ENCODE measurements at regions not wholly inside any gene's neighbourhood (a gene's known extent, or its start where the extent isn't known, plus 50 kb on each side); places are given as distances from the start of the nearest gene placed in this dataset.

DNA sequence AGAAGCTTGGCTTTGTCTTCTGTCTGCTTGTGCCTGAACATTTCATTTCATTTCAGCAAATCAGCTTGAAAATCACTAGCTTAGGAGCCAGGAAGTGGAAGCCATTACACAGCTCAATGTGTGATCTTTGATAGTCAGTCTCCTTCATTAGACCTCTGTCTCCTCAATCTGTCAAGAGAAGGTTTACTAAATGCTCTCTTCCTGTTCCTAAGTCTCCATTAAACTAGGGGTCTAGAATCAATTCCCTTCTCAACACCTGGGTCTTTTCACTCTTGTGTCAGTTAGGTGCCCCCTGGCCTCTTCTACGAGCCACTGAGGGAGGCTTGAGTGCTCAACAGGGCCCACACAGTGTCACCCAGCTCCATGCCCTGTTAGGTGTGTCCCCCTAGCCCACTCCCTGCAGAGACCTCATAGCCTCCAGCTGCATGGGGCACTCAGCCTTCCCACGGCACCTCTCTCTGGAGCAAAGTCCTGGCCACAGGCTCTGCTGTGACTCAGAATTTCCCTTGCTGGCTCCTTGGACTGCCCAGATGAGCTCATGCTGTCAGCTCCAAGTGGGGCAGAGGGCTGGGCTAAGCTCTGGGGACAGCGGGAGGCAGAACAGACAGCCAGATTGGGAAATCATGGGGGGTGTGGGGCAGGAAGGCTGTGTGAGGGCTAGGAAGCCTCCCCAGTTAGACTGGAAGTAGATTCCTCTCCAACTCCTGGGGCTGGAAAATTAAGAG, 115.7 kb upstream of the IPO9 start:
- TF ChIP-seq MYC (IDR thresholded peaks at IDR 0.05; ENCODE audit: low read depth, low read length) (0 out of 2 replicates have a peak, but pooled peaks have one; percentile 13), POLR2A (IDR thresholded peaks at IDR 0.05; ENCODE audit: extremely low read depth, insufficient read length) (no peak)
- TF ChIP-seq, protein P1, sequence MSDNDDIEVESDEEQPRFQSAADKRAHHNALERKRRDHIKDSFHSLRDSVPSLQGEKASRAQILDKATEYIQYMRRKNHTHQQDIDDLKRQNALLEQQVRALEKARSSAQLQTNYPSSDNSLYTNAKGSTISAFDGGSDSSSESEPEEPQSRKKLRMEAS (IDR thresholded peaks at IDR 0.05; ENCODE audit: low read depth, low read length): no peak; the same call in 1 of the 2 replicates
- TF ChIP-seq, protein P2, sequence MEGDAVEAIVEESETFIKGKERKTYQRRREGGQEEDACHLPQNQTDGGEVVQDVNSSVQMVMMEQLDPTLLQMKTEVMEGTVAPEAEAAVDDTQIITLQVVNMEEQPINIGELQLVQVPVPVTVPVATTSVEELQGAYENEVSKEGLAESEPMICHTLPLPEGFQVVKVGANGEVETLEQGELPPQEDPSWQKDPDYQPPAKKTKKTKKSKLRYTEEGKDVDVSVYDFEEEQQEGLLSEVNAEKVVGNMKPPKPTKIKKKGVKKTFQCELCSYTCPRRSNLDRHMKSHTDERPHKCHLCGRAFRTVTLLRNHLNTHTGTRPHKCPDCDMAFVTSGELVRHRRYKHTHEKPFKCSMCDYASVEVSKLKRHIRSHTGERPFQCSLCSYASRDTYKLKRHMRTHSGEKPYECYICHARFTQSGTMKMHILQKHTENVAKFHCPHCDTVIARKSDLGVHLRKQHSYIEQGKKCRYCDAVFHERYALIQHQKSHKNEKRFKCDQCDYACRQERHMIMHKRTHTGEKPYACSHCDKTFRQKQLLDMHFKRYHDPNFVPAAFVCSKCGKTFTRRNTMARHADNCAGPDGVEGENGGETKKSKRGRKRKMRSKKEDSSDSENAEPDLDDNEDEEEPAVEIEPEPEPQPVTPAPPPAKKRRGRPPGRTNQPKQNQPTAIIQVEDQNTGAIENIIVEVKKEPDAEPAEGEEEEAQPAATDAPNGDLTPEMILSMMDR (IDR thresholded peaks at IDR 0.05; ENCODE audit: low read depth, low read length): no peak
- no peak overlapping the region for H3K4me3 ChIP-seq (ENCODE audit: low read depth, low read length)
- DNase-seq (ENCODE audit: low read depth): peak; percentile 88

DNA sequence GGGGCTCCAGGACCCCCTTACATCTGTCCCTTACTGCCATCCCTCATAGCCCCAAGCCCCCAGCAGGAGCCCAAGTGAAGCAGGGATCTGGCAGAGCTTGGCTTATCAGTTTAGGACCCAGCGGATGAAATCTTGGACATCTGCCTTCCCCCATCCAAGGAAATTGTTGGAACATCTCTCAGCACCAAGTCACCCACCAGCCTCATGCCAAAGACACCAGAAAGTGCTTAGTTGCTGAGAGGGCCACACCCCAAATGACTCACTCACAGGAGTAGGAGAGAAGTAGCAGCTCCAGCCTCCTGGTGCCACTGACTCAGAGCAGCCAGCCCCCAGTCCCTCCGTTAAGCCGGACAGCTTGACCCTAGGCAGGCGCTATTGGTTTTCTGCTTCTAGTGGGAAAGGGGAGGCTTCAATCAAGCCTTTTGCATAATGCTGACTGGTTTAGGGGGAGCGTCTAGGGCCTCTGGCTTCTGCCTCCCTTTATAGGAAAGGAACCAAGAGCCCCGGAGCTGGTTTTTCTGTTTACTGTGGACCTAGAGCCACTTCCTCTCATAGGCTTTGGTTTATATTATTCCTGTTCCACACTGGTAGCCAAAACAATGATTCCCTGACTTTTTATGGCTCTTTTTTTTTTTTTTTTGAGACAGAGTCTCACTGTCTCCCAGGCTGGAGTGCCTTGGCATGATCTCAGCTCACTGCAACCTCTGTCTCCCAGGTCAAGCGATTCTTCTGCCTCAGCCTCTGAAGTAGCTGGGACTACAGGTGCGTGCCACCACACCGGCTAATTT, 114.2 kb upstream of the IPO9 start:
- DNase-seq (ENCODE audit: low read depth): peak; percentile 92
- TF ChIP-seq, protein P1 (IDR thresholded peaks at IDR 0.05; ENCODE audit: low read depth, low read length): no peak
- no peak for TF ChIP-seq MYC (IDR thresholded peaks at IDR 0.05; ENCODE audit: low read depth, low read length)
- TF ChIP-seq, protein P2 (IDR thresholded peaks at IDR 0.05; ENCODE audit: low read depth, low read length): no peak
- no peak overlapping the region for H3K4me3 ChIP-seq (ENCODE audit: low read depth, low read length)

DNA sequence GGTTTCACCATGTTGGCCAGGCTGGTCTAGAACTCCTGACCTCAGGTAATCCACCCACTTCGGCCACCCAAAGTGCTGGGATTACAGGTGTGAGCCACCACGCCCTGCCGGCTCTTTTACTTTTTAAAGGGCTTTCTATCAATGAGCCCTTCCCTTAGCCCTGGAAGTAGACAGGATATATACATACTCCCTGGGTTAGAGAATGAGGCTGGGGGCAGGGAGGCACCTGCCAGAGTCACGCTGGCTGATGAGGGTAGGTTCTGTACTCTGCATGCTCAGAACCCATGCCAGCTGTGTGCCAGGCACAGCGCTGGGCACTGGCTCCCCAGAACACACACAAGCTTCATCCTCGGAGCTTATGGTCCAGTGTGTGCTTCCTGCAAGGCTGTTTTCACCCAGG, 113.6 kb upstream of the IPO9 start:
- TF ChIP-seq, protein P1 (IDR thresholded peaks at IDR 0.05; ENCODE audit: low read depth, low read length): no peak
- TF ChIP-seq, protein P2 (IDR thresholded peaks at IDR 0.05; ENCODE audit: low read depth, low read length): no peak
- no peak for TF ChIP-seq MYC (IDR thresholded peaks at IDR 0.05; ENCODE audit: low read depth, low read length)
- TF ChIP-seq POLR2A (IDR thresholded peaks at IDR 0.05; ENCODE audit: extremely low read depth, insufficient read length): no peak
- DNase-seq (ENCODE audit: low read depth): no peak
- no peak overlapping the region for H3K4me3 ChIP-seq (ENCODE audit: low read depth, low read length)

DNA sequence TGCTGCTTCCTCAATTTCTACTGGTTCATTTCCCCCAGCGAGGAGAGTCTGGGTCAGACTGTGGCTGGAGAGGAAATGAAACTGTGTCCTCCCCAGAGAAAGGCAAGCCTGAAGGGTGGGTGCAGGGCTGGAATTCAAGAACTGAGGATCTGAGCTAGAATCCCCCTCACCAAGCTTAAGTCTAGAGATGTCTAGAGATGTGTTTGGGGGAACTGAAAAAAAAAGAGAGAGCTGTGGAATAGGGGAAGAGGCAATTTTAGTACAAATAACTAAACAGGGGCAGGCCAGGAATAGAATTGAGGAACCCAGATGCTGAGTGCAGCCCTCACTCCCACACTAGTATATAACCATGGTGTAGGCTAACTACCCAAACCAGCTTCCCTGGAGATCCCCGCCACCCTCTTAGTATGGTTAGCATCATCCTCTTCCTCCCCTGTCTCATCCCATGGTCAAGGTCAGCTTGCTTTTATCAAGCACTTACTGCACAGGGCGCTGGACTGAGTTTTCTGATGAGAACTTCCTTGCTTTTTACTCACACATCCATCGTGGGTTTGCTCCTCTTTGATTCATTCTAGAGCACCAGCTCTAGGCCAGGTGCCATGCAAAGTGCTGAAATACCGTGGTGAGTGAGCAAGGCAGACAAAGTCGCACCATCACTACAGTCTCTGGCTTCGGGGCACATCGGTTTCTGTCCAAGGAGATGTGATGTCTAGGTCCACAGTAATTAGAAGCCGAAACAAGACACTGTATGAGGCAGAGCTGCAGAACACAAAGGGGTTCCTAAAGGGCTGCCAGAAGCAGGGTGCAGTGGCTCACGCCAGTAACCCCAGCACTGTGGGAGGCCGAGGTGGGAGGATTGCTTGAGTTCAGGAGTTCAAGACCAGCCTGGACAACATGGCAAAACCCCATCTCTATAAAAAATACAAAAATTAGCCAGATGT, 112.9 kb upstream of the IPO9 start:
- peak; percentile 82 for DNase-seq (ENCODE audit: low read depth)
- TF ChIP-seq MYC (IDR thresholded peaks at IDR 0.05; ENCODE audit: low read depth, low read length) (no peak), POLR2A (IDR thresholded peaks at IDR 0.05; ENCODE audit: extremely low read depth, insufficient read length) (no peak)
- TF ChIP-seq, protein P1 (IDR thresholded peaks at IDR 0.05; ENCODE audit: low read depth, low read length): no peak
- TF ChIP-seq, protein P2 (IDR thresholded peaks at IDR 0.05; ENCODE audit: low read depth, low read length): no peak
- H3K4me3 ChIP-seq (ENCODE audit: low read depth, low read length): no peak overlapping the region

DNA sequence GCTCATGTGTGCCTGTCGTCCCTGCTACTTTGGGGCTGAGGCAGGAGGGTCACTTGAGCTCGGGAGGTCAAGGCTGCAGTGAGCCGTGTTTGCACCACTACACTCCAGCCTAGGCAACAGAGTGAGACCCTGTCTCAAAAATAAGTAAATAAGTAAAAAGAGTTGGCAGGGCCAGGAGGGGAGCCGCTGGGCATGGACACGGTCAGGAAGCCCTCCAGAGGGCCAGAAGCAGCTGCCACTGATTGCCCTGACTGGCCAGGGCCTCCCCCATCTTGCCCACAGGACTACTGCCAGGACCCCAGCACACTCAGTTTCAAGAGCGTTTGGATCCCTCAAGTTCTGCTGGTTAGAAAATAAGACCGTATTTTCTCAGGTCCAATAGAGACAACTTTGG, 112.2 kb upstream of the IPO9 start:
- DNase-seq (ENCODE audit: low read depth): no peak
- TF ChIP-seq POLR2A (IDR thresholded peaks at IDR 0.05; ENCODE audit: extremely low read depth, insufficient read length) (no peak), MYC (IDR thresholded peaks at IDR 0.05; ENCODE audit: low read depth, low read length) (no peak)
- TF ChIP-seq, protein P1 (IDR thresholded peaks at IDR 0.05; ENCODE audit: low read depth, low read length): no peak
- TF ChIP-seq, protein P2 (IDR thresholded peaks at IDR 0.05; ENCODE audit: low read depth, low read length): no peak
- no peak overlapping the region for H3K4me3 ChIP-seq (ENCODE audit: low read depth, low read length)

All from NB4 (cell line).